WERI-Rb-1 (cell line): ENCODE measurements at regions not wholly inside any gene's neighbourhood (a gene's known extent, or its start where the extent isn't known, plus 50 kb on each side); places are given as distances from the start of the nearest gene placed in this dataset.

Source experiments
- DNase-seq: peaks from one replicate; pipeline ENCODE4 v3.0.0-alpha.2; 2020
- H3K27ac ChIP-seq: fragments of 250-450 bp; sonication (Bioruptor Pico); 2 replicates; pipeline ENCODE4 v1.5.1; 2020; ENCODE audit warnings: mild to moderate bottlenecking, moderate library complexity
- H3K27me3 ChIP-seq: fragments of 250-450 bp; sonication (Bioruptor Pico); 2 replicates; pipeline ENCODE4 v1.5.1; 2021; ENCODE audit warnings: mild to moderate bottlenecking, low read depth, moderate library complexity; ENCODE audit not compliant: insufficient read depth, severe bottlenecking
- H3K36me3 ChIP-seq: fragments of 250-450 bp; sonication (Bioruptor Pico); 2 replicates; pipeline ENCODE4 v1.5.1; 2020; ENCODE audit warnings: mild to moderate bottlenecking, moderate library complexity
- H3K4me3 ChIP-seq: 2 replicates; pipeline ENCODE4 v1.5.1; 2011; ENCODE audit warnings: low read depth, mild to moderate bottlenecking, control low read depth, low read length
- H3K9me3 ChIP-seq: fragments of 250-450 bp; sonication (Bioruptor Pico); 2 replicates; pipeline ENCODE4 v1.5.1; 2021; ENCODE audit warnings: mild to moderate bottlenecking, moderate library complexity; ENCODE audit not compliant: severe bottlenecking
- CTCF ChIP-seq: IDR thresholded peaks from 2 replicates; pipeline ENCODE4 v1.5.1; 2011; ENCODE audit warnings: low read depth, mild to moderate bottlenecking, control low read depth, inconsistent platforms, low read length

GRCh38 chr7:83870515-83870914 lies 221.6 kb upstream of the SEMA3E start:
- no peak for TF ChIP-seq CTCF
- H3K36me3 ChIP-seq, result no peaks in the 10 kb centered on the region
- H3K4me3 ChIP-seq, result no peak overlapping the region
- no peaks in the 10 kb centered on the region for H3K9me3 ChIP-seq
- no peaks in the 10 kb centered on the region for H3K27me3 ChIP-seq
- DNase-seq, result no peak
- no peak overlapping the region for H3K27ac ChIP-seq

GRCh38 chr7:83866582-83866981 lies 217.6 kb upstream of the SEMA3E start:
- no peaks in the 10 kb centered on the region for H3K9me3 ChIP-seq
- no peak for TF ChIP-seq CTCF
- H3K27ac ChIP-seq, result no peak overlapping the region
- no peak for DNase-seq
- no peaks in the 10 kb centered on the region for H3K27me3 ChIP-seq
- no peak overlapping the region for H3K4me3 ChIP-seq
- no peaks in the 10 kb centered on the region for H3K36me3 ChIP-seq

- H3K4me3 ChIP-seq, result no peak overlapping the region
- H3K9me3 ChIP-seq, result no peaks in the 10 kb centered on the region
- H3K27me3 ChIP-seq, result no peaks in the 10 kb centered on the region
- no peaks in the 10 kb centered on the region for H3K36me3 ChIP-seq
- H3K27ac ChIP-seq, result no peak overlapping the region
- no peak for TF ChIP-seq CTCF
- DNase-seq, result no peak
Measured at GRCh38 chr7:83864551-83864950, 215.6 kb upstream of the SEMA3E start.

- no peak for DNase-seq
- H3K27me3 ChIP-seq, result no peaks in the 10 kb centered on the region
- no peak overlapping the region for H3K27ac ChIP-seq
- H3K36me3 ChIP-seq, result no peaks in the 10 kb centered on the region
- H3K9me3 ChIP-seq, result no peaks in the 10 kb centered on the region
- TF ChIP-seq CTCF, result no peak
- H3K4me3 ChIP-seq, result no peak overlapping the region
Measured at GRCh38 chr7:83863906-83864305, 215.0 kb upstream of the SEMA3E start.

- H3K4me3 ChIP-seq, result no peak overlapping the region
- TF ChIP-seq CTCF, result no peak
- no peaks in the 10 kb centered on the region for H3K27me3 ChIP-seq
- H3K36me3 ChIP-seq, result no peaks in the 10 kb centered on the region
- no peak overlapping the region for H3K27ac ChIP-seq
- DNase-seq, result no peak
- H3K9me3 ChIP-seq, result no peaks in the 10 kb centered on the region
Measured at GRCh38 chr7:83861876-83862275, 212.9 kb upstream of the SEMA3E start.

- Histone ChIP-seq H3K9me3 (no peaks in the 10 kb centered on the region), H3K27ac (no peak overlapping the region), H3K36me3 (no peaks in the 10 kb centered on the region), H3K27me3 (no peaks in the 10 kb centered on the region), H3K4me3 (no peak overlapping the region)
- DNase-seq, result no peak
- TF ChIP-seq CTCF, result no peak
Measured at GRCh38 chr7:83859827-83860226, 210.9 kb upstream of the SEMA3E start.
